ENCODE measurements at regions not wholly inside any gene's neighbourhood (a gene's known extent, or its start where the extent isn't known, plus 50 kb on each side); places are given as distances from the start of the nearest gene placed in this dataset.

DNA sequence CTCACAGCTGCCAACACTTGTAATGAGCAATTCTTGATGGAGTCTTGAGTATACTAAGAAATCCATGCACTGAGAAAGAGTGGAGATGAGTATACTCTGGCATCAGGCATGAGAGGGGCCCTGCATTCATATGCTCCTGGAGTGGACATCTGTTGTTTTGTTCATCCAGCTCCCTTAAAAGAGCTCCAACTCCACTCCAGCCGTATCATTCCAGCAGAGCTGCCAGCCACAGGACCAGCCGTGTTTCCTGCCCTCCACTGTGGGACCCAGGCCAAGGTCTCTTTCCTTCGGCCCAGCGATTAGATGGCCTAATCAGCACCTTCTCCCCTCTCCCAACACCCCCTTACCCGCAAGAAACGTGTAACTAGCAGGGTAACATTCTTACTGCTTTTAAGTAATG, 144.5 kb downstream of the OMA1 start:
- DNase-seq: no peak
- Histone ChIP-seq H3K27ac (no peak overlapping the region), H3K36me3 (no peaks in the 10 kb centered on the region), H3K4me1 (no peaks in the 10 kb centered on the region), H3K4me3 (no peak overlapping the region), H3K9me3 (no peaks in the 10 kb centered on the region), H3K27me3 (no peaks in the 10 kb centered on the region)
- TF ChIP-seq POLR2A (IDR thresholded peaks at IDR 0.05) (no peak), CTCF (IDR thresholded peaks at IDR 0.05) (no peak)

- no peak overlapping the region for H3K27ac ChIP-seq
- no peak overlapping the region for H3K4me3 ChIP-seq
- no peaks in the 10 kb centered on the region for H3K9me3 ChIP-seq
- H3K4me1 ChIP-seq: no peaks in the 10 kb centered on the region
- no peak for DNase-seq
- TF ChIP-seq CTCF (IDR thresholded peaks at IDR 0.05) (no peak), POLR2A (IDR thresholded peaks at IDR 0.05) (no peak)
- no peaks in the 10 kb centered on the region for H3K27me3 ChIP-seq
- H3K36me3 ChIP-seq: no peaks in the 10 kb centered on the region
These were observed 147.3 kb downstream of the OMA1 start for GRCh38 chr1:58399176-58399575.

GRCh38 chr1:58398714-58399113, 147.8 kb downstream of the OMA1 start:
- Histone ChIP-seq H3K36me3 (no peaks in the 10 kb centered on the region), H3K27ac (no peak overlapping the region), H3K4me3 (no peak overlapping the region), H3K4me1 (no peaks in the 10 kb centered on the region), H3K27me3 (no peaks in the 10 kb centered on the region), H3K9me3 (no peaks in the 10 kb centered on the region)
- DNase-seq: no peak
- TF ChIP-seq POLR2A (IDR thresholded peaks at IDR 0.05) (no peak), CTCF (IDR thresholded peaks at IDR 0.05) (no peak)

DNA sequence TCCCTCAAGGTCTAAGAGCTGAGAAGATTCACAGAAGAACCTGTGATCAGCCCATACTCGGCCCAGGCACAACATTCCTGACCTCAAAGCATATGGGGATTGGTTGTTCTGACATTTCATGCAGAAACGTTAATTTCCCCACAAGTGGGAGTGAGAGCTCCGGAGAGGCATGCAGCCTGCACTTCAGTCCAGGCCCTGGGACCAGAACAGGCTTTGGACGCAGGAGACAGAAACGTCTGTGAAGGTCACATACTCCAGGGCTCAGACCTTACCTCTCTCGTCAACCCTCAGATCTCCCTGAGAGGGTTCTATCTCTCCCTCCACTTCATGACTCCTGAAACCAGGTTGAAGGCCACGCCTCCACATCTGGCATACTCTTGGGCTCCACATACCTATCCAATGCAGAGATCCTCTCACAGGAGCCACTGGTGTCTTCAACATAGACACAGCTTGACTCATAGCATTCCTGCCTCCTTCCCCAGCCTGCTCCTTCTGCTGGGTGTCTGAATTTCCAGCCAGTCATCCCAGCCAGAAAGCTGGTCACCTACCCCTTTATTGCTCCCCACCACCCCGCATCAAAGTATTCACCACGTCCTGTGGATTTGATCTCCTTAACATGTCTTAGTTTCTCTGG, 149.2 kb downstream of the OMA1 start:
- no peak for TF ChIP-seq POLR2A (IDR thresholded peaks at IDR 0.05)
- TF ChIP-seq CTCF (IDR thresholded peaks at IDR 0.05): no peak
- H3K4me1 ChIP-seq: no peaks in the 10 kb centered on the region
- H3K27ac ChIP-seq: no peak overlapping the region
- H3K27me3 ChIP-seq: no peaks in the 10 kb centered on the region
- H3K4me3 ChIP-seq: no peak overlapping the region
- DNase-seq: no peak
- no peaks in the 10 kb centered on the region for H3K36me3 ChIP-seq
- no peaks in the 10 kb centered on the region for H3K9me3 ChIP-seq

DNA sequence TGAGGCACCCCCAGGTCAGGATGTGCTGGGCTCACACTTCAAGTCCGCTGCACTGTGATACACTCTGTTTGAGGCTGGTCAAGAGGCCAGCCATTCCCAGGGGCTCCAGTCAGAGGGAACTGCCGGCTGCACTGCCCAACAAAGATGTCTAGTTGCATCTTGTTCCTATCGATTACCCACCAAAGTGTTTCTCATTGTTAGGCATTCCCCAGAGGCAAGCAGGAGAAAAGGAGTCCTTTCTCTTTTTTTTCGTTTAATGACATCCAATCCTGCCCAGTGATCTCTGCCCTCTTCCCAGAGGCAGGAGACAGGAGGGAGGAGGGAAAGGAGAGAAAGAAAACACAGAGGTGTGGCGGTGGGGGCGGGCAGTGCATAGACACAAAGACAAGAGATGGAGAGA, 150.4 kb downstream of the OMA1 start:
- no peak for DNase-seq
- no peaks in the 10 kb centered on the region for H3K4me1 ChIP-seq
- TF ChIP-seq POLR2A (IDR thresholded peaks at IDR 0.05) (no peak), CTCF (IDR thresholded peaks at IDR 0.05) (no peak)
- H3K27ac ChIP-seq: no peak overlapping the region
- no peaks in the 10 kb centered on the region for H3K9me3 ChIP-seq
- H3K36me3 ChIP-seq: no peaks in the 10 kb centered on the region
- H3K4me3 ChIP-seq: no peak overlapping the region
- H3K27me3 ChIP-seq: no peaks in the 10 kb centered on the region

GRCh38 chr1:58395355-58395754, 151.2 kb downstream of the OMA1 start:
- Histone ChIP-seq H3K9me3 (no peaks in the 10 kb centered on the region), H3K4me3 (no peak overlapping the region), H3K27ac (no peak overlapping the region), H3K4me1 (no peaks in the 10 kb centered on the region), H3K27me3 (no peaks in the 10 kb centered on the region), H3K36me3 (no peaks in the 10 kb centered on the region)
- TF ChIP-seq CTCF (IDR thresholded peaks at IDR 0.05): no peak
- TF ChIP-seq POLR2A (IDR thresholded peaks at IDR 0.05): no peak
- no peak for DNase-seq

All from Peyer's patch (tissue), 4 donors.